ENCODE measurements at regions not wholly inside any gene's neighbourhood (a gene's known extent, or its start where the extent isn't known, plus 50 kb on each side); places are given as distances from the start of the nearest gene placed in this dataset.

GRCh38 chr10:64454962-64455361 is 933.8 kb downstream of the REEP3 start:
- no peak for FAIRE-seq
- DNase-seq (ENCODE audit: low read depth): no peak
- no peak for TF ChIP-seq CTCF (IDR thresholded peaks at IDR 0.05; ENCODE audit: insufficient read depth, low read length, severe bottlenecking)
- no peaks in the 10 kb centered on the region for H3K36me3 ChIP-seq (ENCODE audit: control insufficient read depth, insufficient read depth, low read length)
- no peaks in the 10 kb centered on the region for H3K27me3 ChIP-seq (ENCODE audit: control insufficient read depth, insufficient read depth, low read length)
- H3K4me3 ChIP-seq (ENCODE audit: low read depth, low read length): no peak overlapping the region

- H3K4me3 ChIP-seq (ENCODE audit: low read depth, low read length): no peak overlapping the region
- no peak for TF ChIP-seq CTCF (IDR thresholded peaks at IDR 0.05; ENCODE audit: insufficient read depth, low read length, severe bottlenecking)
- FAIRE-seq (no peak), DNase-seq (ENCODE audit: low read depth) (no peak)
- H3K27me3 ChIP-seq (ENCODE audit: control insufficient read depth, insufficient read depth, low read length): no peaks in the 10 kb centered on the region
- no peaks in the 10 kb centered on the region for H3K36me3 ChIP-seq (ENCODE audit: control insufficient read depth, insufficient read depth, low read length)
Observed at GRCh38 chr10:64458306-64458705, 937.1 kb downstream of the REEP3 start.

GRCh38 chr10:64463406-64463805 is 942.2 kb downstream of the REEP3 start:
- Histone ChIP-seq H3K4me3 (ENCODE audit: low read depth, low read length) (no peak overlapping the region), H3K27me3 (ENCODE audit: control insufficient read depth, insufficient read depth, low read length) (no peaks in the 10 kb centered on the region), H3K36me3 (ENCODE audit: control insufficient read depth, insufficient read depth, low read length) (no peaks in the 10 kb centered on the region)
- DNase-seq (ENCODE audit: low read depth) (peak; percentile 27), FAIRE-seq (no peak)
- no peak for TF ChIP-seq CTCF (IDR thresholded peaks at IDR 0.05; ENCODE audit: insufficient read depth, low read length, severe bottlenecking)

- H3K27me3 ChIP-seq (ENCODE audit: control insufficient read depth, insufficient read depth, low read length): no peaks in the 10 kb centered on the region
- TF ChIP-seq CTCF (IDR thresholded peaks at IDR 0.05; ENCODE audit: insufficient read depth, low read length, severe bottlenecking): no peak
- no peaks in the 10 kb centered on the region for H3K36me3 ChIP-seq (ENCODE audit: control insufficient read depth, insufficient read depth, low read length)
- no peak overlapping the region for H3K4me3 ChIP-seq (ENCODE audit: low read depth, low read length)
- DNase-seq (ENCODE audit: low read depth) (no peak), FAIRE-seq (no peak)
Observed at GRCh38 chr10:64465653-64466052, 944.5 kb downstream of the REEP3 start.

GRCh38 chr10:64468219-64468618 is 947.0 kb downstream of the REEP3 start:
- no peaks in the 10 kb centered on the region for H3K27me3 ChIP-seq (ENCODE audit: control insufficient read depth, insufficient read depth, low read length)
- H3K36me3 ChIP-seq (ENCODE audit: control insufficient read depth, insufficient read depth, low read length): no peaks in the 10 kb centered on the region
- FAIRE-seq: no peak
- no peak overlapping the region for H3K4me3 ChIP-seq (ENCODE audit: low read depth, low read length)
- no peak for TF ChIP-seq CTCF (IDR thresholded peaks at IDR 0.05; ENCODE audit: insufficient read depth, low read length, severe bottlenecking)
- no peak for DNase-seq (ENCODE audit: low read depth)

GRCh38 chr10:64476506-64476905 is 955.3 kb downstream of the REEP3 start:
- Histone ChIP-seq H3K27me3 (ENCODE audit: control insufficient read depth, insufficient read depth, low read length) (no peaks in the 10 kb centered on the region), H3K36me3 (ENCODE audit: control insufficient read depth, insufficient read depth, low read length) (no peaks in the 10 kb centered on the region), H3K4me3 (ENCODE audit: low read depth, low read length) (no peak overlapping the region)
- DNase-seq (ENCODE audit: low read depth) (no peak), FAIRE-seq (no peak)
- TF ChIP-seq CTCF (IDR thresholded peaks at IDR 0.05; ENCODE audit: insufficient read depth, low read length, severe bottlenecking): no peak

All from bronchial epithelial cell (primary cell).